Breast epithelium (tissue), 4 donors: ENCODE measurements at regions not wholly inside any gene's neighbourhood (a gene's known extent, or its start where the extent isn't known, plus 50 kb on each side); places are given as distances from the start of the nearest gene placed in this dataset.

ENCODE experiments used
- DNase-seq, 2 donors: peaks; one replicate each; pipeline ENCODE4 v3.0.0-alpha.2; 2019; ENCODE audit warnings: low spot score in 2 of 2
- H3K27ac ChIP-seq, 2 donors: fragments of 200-600 bp; sonication (generic) in 1 of 2; one replicate each; pipeline ENCODE4 v1.5.1; 2016 to 2019; ENCODE audit warnings: mild to moderate bottlenecking in 1 of 2
- H3K27me3 ChIP-seq, 2 donors: fragments of 200-600 bp; sonication (generic) in 1 of 2; one replicate each; pipeline versions ENCODE4 v1.5.1 to v1.6.0; 2017 to 2019; ENCODE audit warnings: control low read depth in 1 of 2, mild to moderate bottlenecking in 1 of 2
- H3K36me3 ChIP-seq: fragments of 200-600 bp; one replicate; pipeline ENCODE4 v1.5.1; 2019
- H3K4me1 ChIP-seq, 2 donors: fragments of 200-600 bp; sonication (generic); one replicate each; pipeline ENCODE4 v1.5.1; 2016 to 2019; ENCODE audit warnings: control low read depth in 1 of 2
- H3K4me3 ChIP-seq, 3 donors: fragments of 200-600 bp; sonication (generic); 1 replicate in 2 of 3; 2 replicates in 1 of 3; pipeline ENCODE4 v1.5.1; 2016 to 2019; ENCODE audit warnings: mild to moderate bottlenecking in 3 of 3, moderate library complexity in 2 of 3
- H3K9me3 ChIP-seq, 2 donors: fragments of 200-600 bp; sonication (generic) in 1 of 2; one replicate each; pipeline ENCODE4 v1.5.1; 2016 to 2019; ENCODE audit warnings: control low read depth in 1 of 2
- POLR2A ChIP-seq: fragments of 450-650 bp; IDR thresholded peaks from one replicate; pipeline ENCODE4 v1.6.1; 2016; ENCODE audit warnings: antibody characterized with exemption, mild to moderate bottlenecking, moderate library complexity
- POLR2AphosphoS5 ChIP-seq, 3 donors: sonication (generic); formaldehyde crosslinking; IDR thresholded peaks; one replicate each; pipeline ENCODE4 v1.6.1; 2017; ENCODE audit warnings: antibody characterized with exemption in 3 of 3
- intact Hi-C: fragments of 100-400 bp; cut with DNase I; formaldehyde crosslinking; loops from one replicate; pipeline ENCODE4 v1.15.1; 2023; ENCODE audit warnings: low total_unique reads
- TF ChIP-seq, protein P1 (sequence below), 3 donors: fragments of 450-650 bp; IDR thresholded peaks; one replicate each; pipeline ENCODE4 v1.5.1; 2016 to 2017; ENCODE audit warnings: antibody characterized with exemption in 3 of 3, mild to moderate bottlenecking in 3 of 3, moderate library complexity in 3 of 3

DNA sequence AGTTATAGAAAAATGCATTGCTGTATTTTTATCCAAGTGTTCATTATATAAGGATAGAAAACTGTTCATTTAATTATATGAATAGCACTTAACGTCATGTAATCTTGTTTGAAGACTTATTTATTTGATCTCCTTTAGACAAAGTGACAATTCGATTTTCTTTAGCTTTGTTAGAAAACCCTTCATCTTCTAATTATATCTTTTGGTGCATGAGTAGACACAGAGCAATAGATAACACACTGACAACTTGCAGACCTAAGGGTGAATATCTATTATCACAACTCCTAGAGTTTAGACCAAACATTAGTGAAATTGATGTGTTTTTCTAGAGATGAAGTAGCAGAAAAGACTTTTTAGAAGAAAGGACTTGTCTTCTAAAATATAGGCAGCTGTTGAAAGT is 446.4 kb upstream of the SEMA6A start:
- no peaks in the 10 kb centered on the region for H3K36me3 ChIP-seq
- H3K27ac ChIP-seq, result no peak overlapping the region
- no peak for DNase-seq
- intact Hi-C loops, result no loop called here
- no peak overlapping the region for H3K4me3 ChIP-seq
- TF ChIP-seq, protein P1, sequence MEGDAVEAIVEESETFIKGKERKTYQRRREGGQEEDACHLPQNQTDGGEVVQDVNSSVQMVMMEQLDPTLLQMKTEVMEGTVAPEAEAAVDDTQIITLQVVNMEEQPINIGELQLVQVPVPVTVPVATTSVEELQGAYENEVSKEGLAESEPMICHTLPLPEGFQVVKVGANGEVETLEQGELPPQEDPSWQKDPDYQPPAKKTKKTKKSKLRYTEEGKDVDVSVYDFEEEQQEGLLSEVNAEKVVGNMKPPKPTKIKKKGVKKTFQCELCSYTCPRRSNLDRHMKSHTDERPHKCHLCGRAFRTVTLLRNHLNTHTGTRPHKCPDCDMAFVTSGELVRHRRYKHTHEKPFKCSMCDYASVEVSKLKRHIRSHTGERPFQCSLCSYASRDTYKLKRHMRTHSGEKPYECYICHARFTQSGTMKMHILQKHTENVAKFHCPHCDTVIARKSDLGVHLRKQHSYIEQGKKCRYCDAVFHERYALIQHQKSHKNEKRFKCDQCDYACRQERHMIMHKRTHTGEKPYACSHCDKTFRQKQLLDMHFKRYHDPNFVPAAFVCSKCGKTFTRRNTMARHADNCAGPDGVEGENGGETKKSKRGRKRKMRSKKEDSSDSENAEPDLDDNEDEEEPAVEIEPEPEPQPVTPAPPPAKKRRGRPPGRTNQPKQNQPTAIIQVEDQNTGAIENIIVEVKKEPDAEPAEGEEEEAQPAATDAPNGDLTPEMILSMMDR (IDR thresholded peaks at IDR 0.05), result no peak
- no peak for TF ChIP-seq POLR2A
- H3K9me3 ChIP-seq, result no peaks in the 10 kb centered on the region
- no peaks in the 10 kb centered on the region for H3K4me1 ChIP-seq
- H3K27me3 ChIP-seq, result no peaks in the 10 kb centered on the region

DNA sequence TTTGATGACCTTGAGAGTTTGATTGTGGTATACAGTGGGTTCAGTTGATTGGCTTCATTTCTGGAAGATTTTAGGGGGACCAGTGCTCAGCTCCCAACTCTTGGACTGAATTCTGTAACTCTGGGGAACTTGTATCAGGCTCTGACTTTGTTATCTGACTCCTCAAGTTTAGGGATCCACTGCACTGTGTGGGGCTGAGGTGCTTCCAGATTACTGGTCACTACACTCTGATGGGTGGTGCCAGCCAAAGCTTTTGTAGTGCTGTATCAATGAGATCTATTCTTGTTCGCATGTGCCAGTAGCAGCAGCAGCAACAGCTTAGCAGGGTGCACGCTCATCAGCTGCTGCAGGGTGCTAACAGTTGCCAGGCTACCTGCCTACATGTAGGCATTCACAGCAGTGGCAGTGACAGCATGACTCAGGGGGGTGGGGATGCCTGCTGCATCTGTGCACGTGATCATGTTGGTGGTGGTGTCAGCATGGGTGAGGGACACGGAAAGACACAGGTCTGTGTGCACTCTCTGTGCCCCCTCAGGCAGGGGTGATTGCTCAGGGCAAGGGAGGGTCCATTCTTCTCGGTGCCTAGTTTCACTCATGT is 438.8 kb upstream of the SEMA6A start:
- Histone ChIP-seq H3K9me3 (peaks cover 0 to 13% of the 10 kb centered on the region in 2 donors), H3K27me3 (no peaks in the 10 kb centered on the region), H3K4me3 (no peak overlapping the region), H3K36me3 (no peaks in the 10 kb centered on the region), H3K4me1 (no peaks in the 10 kb centered on the region), H3K27ac (no peak overlapping the region)
- no peak for DNase-seq
- TF ChIP-seq, protein P1 (IDR thresholded peaks at IDR 0.05), result no peak
- TF ChIP-seq POLR2A (no peak), POLR2AphosphoS5 (IDR thresholded peaks at IDR 0.05) (no peak)
- intact Hi-C loops, result no loop called here

- peaks cover 0 to 13% of the 10 kb centered on the region in 2 donors for H3K9me3 ChIP-seq
- no peaks in the 10 kb centered on the region for H3K36me3 ChIP-seq
- H3K27me3 ChIP-seq, result no peaks in the 10 kb centered on the region
- H3K27ac ChIP-seq, result no peak overlapping the region
- no peaks in the 10 kb centered on the region for H3K4me1 ChIP-seq
- no peak overlapping the region for H3K4me3 ChIP-seq
- intact Hi-C loops, result no loop called here
- DNase-seq, result no peak
- TF ChIP-seq, protein P1 (IDR thresholded peaks at IDR 0.05), result no peak
- TF ChIP-seq POLR2A, result no peak
- no peak for TF ChIP-seq POLR2AphosphoS5 (IDR thresholded peaks at IDR 0.05)
Measured at GRCh38 chr5:117010574-117010973, 436.0 kb upstream of the SEMA6A start.

DNA sequence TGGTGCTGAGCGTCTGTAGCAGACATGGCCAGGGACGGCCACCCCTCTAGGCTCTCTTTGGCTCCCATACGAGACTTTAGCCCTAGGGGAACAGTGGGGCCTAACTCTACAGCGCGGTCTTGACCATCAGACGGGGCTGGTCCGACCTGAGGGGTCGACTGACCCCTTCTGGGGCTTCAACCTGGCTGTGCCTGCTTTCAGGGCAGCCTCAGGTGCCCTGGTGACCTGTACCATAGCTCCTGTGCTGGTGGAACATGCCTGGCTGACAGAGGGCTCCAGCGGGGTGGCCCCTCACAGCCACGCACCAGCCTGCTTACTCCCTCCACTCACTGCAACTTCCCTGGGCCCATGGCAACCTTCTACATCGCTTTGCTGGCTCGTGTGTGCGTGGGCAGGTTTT is 423.4 kb upstream of the SEMA6A start:
- intact Hi-C loops, result no loop called here
- peaks cover 0 to 12% of the 10 kb centered on the region in 2 donors for H3K9me3 ChIP-seq
- no peak overlapping the region for H3K27ac ChIP-seq
- no peaks in the 10 kb centered on the region for H3K4me1 ChIP-seq
- TF ChIP-seq POLR2A (no peak), POLR2AphosphoS5 (IDR thresholded peaks at IDR 0.05) (no peak)
- TF ChIP-seq, protein P1 (IDR thresholded peaks at IDR 0.05), result no peak
- no peaks in the 10 kb centered on the region for H3K36me3 ChIP-seq
- no peak overlapping the region for H3K4me3 ChIP-seq
- H3K27me3 ChIP-seq, result no peaks in the 10 kb centered on the region
- DNase-seq, result no peak

DNA sequence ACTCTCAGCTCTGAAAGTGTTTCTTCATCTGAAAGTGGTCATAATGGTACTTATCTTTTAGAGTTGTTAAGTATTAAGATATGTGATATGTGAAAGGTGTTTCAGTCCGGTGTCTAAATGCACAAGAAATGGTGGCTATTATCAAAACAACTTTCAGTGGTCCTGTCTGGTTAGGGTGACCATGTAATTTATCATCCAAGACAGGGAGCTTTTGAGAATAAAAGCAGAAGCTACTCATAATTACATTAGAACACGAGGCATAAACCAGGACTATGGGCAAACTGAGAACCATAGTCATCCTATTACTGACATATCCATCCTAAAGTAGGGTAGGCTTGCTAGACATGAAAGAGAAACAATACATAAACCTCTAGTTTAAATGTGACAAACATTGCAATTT is 418.1 kb upstream of the SEMA6A start:
- no peak for DNase-seq
- no peak overlapping the region for H3K27ac ChIP-seq
- no peaks in the 10 kb centered on the region for H3K9me3 ChIP-seq
- no peaks in the 10 kb centered on the region for H3K4me1 ChIP-seq
- H3K4me3 ChIP-seq, result no peak overlapping the region
- TF ChIP-seq, protein P1 (IDR thresholded peaks at IDR 0.05), result no peak
- no peak for TF ChIP-seq POLR2A
- TF ChIP-seq POLR2AphosphoS5 (IDR thresholded peaks at IDR 0.05), result no peak
- no peaks in the 10 kb centered on the region for H3K27me3 ChIP-seq
- intact Hi-C loops, result no loop called here
- H3K36me3 ChIP-seq, result no peaks in the 10 kb centered on the region
